HT1080 (cell line): ENCODE measurements at regions not wholly inside any gene's neighbourhood (a gene's known extent, or its start where the extent isn't known, plus 50 kb on each side); places are given as distances from the start of the nearest gene placed in this dataset.
A peak's percentile ranks its signal among the peaks of the same experiment; 100 is the strongest.

ENCODE experiments used
- DNase-seq: peaks from one replicate; pipeline ENCODE4 v3.0.0-alpha.2; 2015; ENCODE audit warnings: low read depth

- no peak for DNase-seq
These were observed 138.6 kb upstream of the TSC22D2 start for GRCh38 chr3:150269526-150269925.

- DNase-seq = no peak
These were observed 139.4 kb upstream of the TSC22D2 start for GRCh38 chr3:150268426-150269391.

- no peak for DNase-seq
These were observed 140.8 kb upstream of the TSC22D2 start for GRCh38 chr3:150267288-150267687.

- DNase-seq = no peak
These were observed 142.8 kb upstream of the TSC22D2 start for GRCh38 chr3:150265305-150265704.

DNA sequence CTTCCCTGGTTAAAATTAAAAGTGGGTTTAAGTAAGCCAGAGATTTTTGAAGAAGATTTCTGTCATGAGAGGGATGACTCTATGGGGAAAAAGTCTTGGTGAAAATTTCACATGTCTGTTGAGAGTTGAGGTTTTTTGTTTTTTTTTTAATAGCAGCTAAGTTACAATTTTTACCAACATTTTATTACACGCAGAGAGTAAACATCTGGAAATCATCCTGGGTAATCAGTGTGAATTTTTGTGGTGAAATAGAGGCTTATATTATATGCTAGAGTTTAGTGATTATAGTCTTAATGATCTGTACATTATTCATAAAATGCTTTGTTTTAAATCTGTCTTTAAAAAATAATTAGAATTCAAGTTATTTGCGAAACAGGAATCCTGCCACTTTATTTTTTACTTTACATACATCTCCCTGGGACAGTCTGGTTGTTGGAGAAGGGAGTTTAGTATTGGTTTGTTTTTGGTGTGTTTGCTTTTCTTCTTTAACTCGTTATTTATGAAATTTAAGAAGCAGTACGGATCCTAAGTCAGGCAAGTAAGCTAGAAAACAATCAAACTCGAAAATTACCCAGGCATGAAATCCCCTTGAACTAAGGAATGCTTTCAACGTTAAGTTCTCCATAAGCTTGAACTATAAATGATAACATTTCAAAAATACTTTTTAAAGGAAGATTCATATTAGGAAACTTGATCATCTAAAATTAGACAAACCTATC, 143.4 kb upstream of the TSC22D2 start:
- no peak for DNase-seq

GRCh38 chr3:150261958-150262357, 146.1 kb upstream of the TSC22D2 start:
- no peak for DNase-seq

- DNase-seq = no peak
These were observed 146.7 kb upstream of the TSC22D2 start for GRCh38 chr3:150261418-150261817.

DNA sequence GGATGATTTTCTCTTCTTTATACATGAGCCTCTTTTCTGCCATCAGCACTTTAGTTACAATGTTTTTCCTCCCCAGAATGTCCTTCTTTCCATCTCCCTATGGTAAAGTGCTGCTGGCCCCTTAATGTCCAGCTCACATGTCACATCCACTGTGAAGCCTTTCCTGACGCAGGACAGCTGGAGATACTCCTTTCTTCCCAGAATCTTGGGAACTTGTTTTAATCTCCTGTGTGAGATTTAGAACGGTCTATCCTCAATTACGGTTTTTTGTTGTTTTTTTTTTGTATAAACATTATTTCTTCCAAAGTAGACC, 147.7 kb upstream of the TSC22D2 start:
- DNase-seq = no peak

DNA sequence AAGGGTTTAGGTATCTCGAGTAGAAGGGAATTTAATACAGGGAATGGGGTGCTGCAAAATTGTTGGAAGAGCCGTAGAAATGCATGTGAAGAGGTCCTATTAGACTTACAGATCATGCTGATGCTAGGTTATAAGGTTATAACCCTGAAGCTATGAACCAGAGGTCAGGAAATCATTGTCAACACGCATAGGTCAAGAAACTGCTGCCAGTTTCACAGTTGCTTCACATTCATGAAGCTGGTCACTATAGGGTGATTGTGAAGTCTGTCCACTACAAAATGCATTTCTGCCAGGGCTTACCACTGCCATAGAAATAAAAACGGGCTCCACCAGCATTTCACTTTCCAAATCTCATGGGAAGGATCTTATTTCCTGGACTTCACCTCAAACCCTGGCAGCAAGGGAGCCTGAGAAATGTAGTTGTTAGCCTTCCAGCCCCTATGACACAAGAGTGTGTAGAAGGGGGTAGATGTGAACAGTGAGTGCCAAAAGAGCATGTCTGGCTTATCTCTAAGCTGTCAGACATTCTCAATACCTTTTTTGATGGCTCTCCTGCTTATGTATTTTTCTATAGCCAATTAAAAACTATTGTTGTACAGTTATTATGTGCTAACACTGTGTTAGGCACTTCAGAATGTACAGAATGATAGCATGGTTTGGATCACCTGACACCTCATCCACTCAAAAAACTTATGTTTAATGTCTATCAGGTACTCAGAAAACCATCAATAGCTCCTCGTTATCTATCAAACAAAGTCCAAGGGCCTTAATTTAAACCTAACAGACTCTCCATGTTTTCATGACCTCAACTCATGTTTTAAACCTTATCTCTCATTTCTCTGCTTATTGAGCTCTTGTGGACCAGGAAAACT, 148.3 kb upstream of the TSC22D2 start:
- no peak for DNase-seq

DNA sequence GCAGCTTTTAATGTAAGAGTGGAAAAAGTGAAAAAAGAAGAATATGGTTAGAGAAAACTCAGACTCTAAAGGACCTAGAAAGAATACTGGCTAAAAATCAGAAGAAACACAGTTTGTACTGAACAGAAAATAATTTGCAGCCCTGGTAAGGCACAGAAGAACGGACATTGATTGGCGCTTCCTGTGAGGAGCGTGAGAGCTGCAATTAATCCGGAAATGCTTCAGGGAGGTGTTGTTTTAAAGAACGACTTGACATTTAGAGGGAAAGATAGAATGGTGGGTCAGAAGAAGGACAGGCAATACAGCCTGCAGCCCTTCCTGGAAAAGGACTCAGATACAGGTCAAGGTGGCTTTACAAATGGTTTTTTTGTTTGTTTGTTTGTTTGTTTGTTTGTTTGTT, 151.3 kb upstream of the TSC22D2 start:
- no peak for DNase-seq

GRCh38 chr3:150256318-150256717, 151.8 kb upstream of the TSC22D2 start:
- DNase-seq = no peak

DNA sequence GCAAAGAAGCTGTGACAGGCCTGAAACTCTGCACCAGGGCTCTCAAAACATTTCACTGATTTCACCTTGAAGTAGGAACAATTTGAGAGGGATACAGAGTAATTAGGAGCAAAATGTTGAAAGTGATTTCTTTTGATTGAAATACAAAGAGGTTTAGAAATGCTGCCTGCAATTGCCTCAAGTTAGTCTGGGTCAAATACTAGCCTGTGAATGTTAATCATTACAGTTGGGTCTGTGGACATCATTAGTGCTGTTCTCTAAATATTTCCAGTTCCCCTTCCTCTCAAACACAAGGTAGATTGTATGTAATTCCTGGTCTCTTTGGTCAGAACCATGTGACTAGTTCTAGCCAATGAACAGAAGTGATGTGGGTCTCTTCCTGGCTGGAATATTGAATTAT, 152.3 kb upstream of the TSC22D2 start:
- no peak for DNase-seq

GRCh38 chr3:150255413-150255812, 152.7 kb upstream of the TSC22D2 start:
- no peak for DNase-seq

DNA sequence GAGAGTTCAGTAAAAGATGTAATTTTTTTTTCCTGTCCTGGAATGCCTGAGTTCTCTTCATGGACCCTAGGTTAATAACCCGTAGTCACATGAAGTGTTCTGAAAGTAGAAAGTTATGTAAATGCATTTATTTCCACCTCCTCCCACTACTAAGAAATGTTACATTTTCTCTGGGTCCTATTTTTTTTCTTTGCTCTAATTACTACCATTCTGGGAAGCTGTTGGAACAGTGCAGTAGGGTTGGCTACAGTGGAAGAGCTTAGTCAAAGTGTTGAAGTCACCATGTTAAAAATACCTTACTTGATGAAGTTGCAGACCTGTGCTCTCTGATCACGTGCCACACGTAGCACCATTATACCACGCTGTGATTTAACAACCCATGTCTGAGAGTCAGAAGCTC, 153.8 kb upstream of the TSC22D2 start:
- no peak for DNase-seq

DNA sequence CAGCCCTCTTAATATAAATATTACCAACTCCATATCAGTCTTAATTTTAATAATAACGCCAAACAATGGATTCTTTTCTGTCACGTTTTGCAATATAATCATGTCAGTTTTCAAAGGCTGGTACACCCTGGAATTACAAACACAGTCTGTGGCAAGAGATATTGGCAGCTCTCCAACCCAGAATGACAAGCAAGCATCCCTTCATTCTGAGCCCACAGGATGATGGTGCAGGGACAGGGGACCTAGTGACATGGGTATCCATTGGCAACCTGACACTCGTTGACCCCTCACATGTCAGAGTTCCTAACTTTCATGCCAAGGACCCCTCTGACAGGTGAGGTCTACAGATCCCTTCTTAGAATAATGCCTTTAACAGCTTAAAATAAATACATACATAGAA, 154.5 kb upstream of the TSC22D2 start:
- no peak for DNase-seq

GRCh38 chr3:150252462-150252861, 155.6 kb upstream of the TSC22D2 start:
- no peak for DNase-seq

- peak; percentile 87 for DNase-seq
These were observed 156.7 kb upstream of the TSC22D2 start for GRCh38 chr3:150251187-150252062.

- no peak for DNase-seq
These were observed 158.2 kb upstream of the TSC22D2 start for GRCh38 chr3:150249779-150250470.

- no peak for DNase-seq
These were observed 159.0 kb upstream of the TSC22D2 start for GRCh38 chr3:150248888-150249681.
